PC-3 (cell line): ENCODE measurements at regions not wholly inside any gene's neighbourhood (a gene's known extent, or its start where the extent isn't known, plus 50 kb on each side); places are given as distances from the start of the nearest gene placed in this dataset.

Experiments used
- ATAC-seq: fragments of 200-7000 bp; cut with Tn5 transposase; 2 replicates; pipeline ENCODE4 v1.9.1; 2020; ENCODE audit warnings: mild to moderate bottlenecking, moderate library complexity
- BruUV-seq: library from RNA; stranded (reverse); fragments of 400-500 nt; replicated peaks from 2 replicates; lab custom pipeline; 2021; lab: Mats Ljungman, UMichigan
- CTCF ChIA-PET: fragments of 300-600 bp; sonication (Branson Sonifier 250); formaldehyde crosslinking; loops from one replicate; lab custom pipeline; 2022; ENCODE audit warnings: antibody characterized with exemption; lab: Charles Lee
- POLR2A ChIA-PET: fragments of 300-600 bp; sonication (Branson Sonifier 250); formaldehyde crosslinking; loops from one replicate; lab custom pipeline; 2022; ENCODE audit warnings: antibody characterized with exemption; ENCODE audit not compliant: unreplicated experiment; lab: Charles Lee
- DNase-seq: peaks from one replicate; pipeline ENCODE4 v3.0.0-alpha.2; 2015
- H2AFZ ChIP-seq: fragments of 300-600 bp; sonication (generic); 2 replicates; pipeline ENCODE4 v1.6.0; 2016; ENCODE audit warnings: antibody characterized with exemption, low read length
- H3F3A ChIP-seq: fragments of 300-600 bp; sonication (generic); one replicate; pipeline ENCODE4 v1.6.0; 2017; ENCODE audit warnings: antibody characterized with exemption, low read length, control low read depth, mild to moderate bottlenecking; ENCODE audit not compliant: unreplicated experiment
- H3K27ac ChIP-seq: fragments of 300-600 bp; sonication (generic); 2 replicates; pipeline ENCODE4 v1.5.1; 2016; ENCODE audit warnings: mild to moderate bottlenecking, low read length
- H3K27me3 ChIP-seq: fragments of 300-600 bp; sonication (generic); 2 replicates; pipeline ENCODE4 v1.6.1; 2016; ENCODE audit warnings: low read length, mixed read lengths
- H3K36me3 ChIP-seq: fragments of 300-600 bp; sonication (generic); 2 replicates; pipeline ENCODE4 v1.6.1; 2016; ENCODE audit warnings: low read depth, mixed run types, low read length, mixed read lengths
- H3K4me1 ChIP-seq: fragments of 300-600 bp; sonication (generic); 2 replicates; pipeline ENCODE4 v1.5.1; 2016; ENCODE audit warnings: low read length; ENCODE audit not compliant: insufficient read depth
- H3K4me2 ChIP-seq: fragments of 300-600 bp; sonication (generic); 2 replicates; pipeline ENCODE4 v1.6.0; 2016; ENCODE audit warnings: low read length
- H3K4me3 ChIP-seq: fragments of 300-600 bp; sonication (generic); 2 replicates; pipeline ENCODE4 v1.5.1; 2016; ENCODE audit warnings: mild to moderate bottlenecking, low read length, mixed read lengths
- H3K79me2 ChIP-seq: fragments of 300-600 bp; sonication (generic); 2 replicates; pipeline ENCODE4 v1.6.1; 2017; ENCODE audit warnings: low read length, mixed read lengths
- H3K9ac ChIP-seq: fragments of 300-600 bp; sonication (generic); 2 replicates; pipeline ENCODE4 v1.6.0; 2016; ENCODE audit warnings: mild to moderate bottlenecking, low read length
- H3K9me2 ChIP-seq: fragments of 300-600 bp; sonication (generic); replicated peaks from 2 replicates; pipeline ENCODE4 v1.6.1; 2016; ENCODE audit warnings: mixed run types, low read length, mixed read lengths
- H3K9me3 ChIP-seq: fragments of 300-600 bp; sonication (generic); 2 replicates; pipeline ENCODE4 v1.6.1; 2016; ENCODE audit warnings: low read length, mixed read lengths
- H4K20me1 ChIP-seq: fragments of 300-600 bp; sonication (generic); 2 replicates; pipeline ENCODE4 v1.6.1; 2016; ENCODE audit warnings: low read length, mixed read lengths
- CTCF ChIP-seq: fragments of 300-600 bp; sonication (generic); conservative IDR thresholded peaks from 2 replicates; pipeline ENCODE4 v1.5.1; 2017; ENCODE audit warnings: antibody characterized with exemption, low read depth, mild to moderate bottlenecking, low read length
- EZH2 ChIP-seq: fragments of 300-600 bp; sonication (generic); IDR thresholded peaks from one replicate; pipeline ENCODE4 v1.6.1; 2017; ENCODE audit warnings: antibody characterized with exemption, mild to moderate bottlenecking, low read length; ENCODE audit not compliant: unreplicated experiment
- EZH2phosphoT487 ChIP-seq: fragments of 300-600 bp; sonication (generic); IDR thresholded peaks from 2 replicates; pipeline ENCODE4 v1.6.1; 2018; ENCODE audit warnings: mild to moderate bottlenecking, antibody characterized with exemption, low read length, borderline replicate concordance
- intact Hi-C: fragments of 100-400 bp; cut with micrococcal nuclease; formaldehyde crosslinking; loops from 2 replicates; pipeline ENCODE4 v1.9.0; 2023

- H2AFZ ChIP-seq: no peak overlapping the region
- no peaks in the 10 kb centered on the region for H3F3A ChIP-seq
- H3K4me3 ChIP-seq: no peak overlapping the region
- ChIA-PET POLR2A (no interaction called here), CTCF (no interaction called here)
- DNase-seq: no peak
- intact Hi-C loops: no loop called here
- TF ChIP-seq EZH2phosphoT487: no peak
- TF ChIP-seq CTCF: no peak
- no peak for TF ChIP-seq EZH2
- no peaks in the 10 kb centered on the region for H3K27me3 ChIP-seq
- no peak for ATAC-seq
- no peak overlapping the region for H3K4me2 ChIP-seq
- no peaks in the 10 kb centered on the region for H4K20me1 ChIP-seq
- no peaks in the 10 kb centered on the region for H3K4me1 ChIP-seq
- no peaks in the 10 kb centered on the region for H3K79me2 ChIP-seq
- no peak overlapping the region for H3K27ac ChIP-seq
- no peaks in the 10 kb centered on the region for H3K9me3 ChIP-seq
- H3K9me2 ChIP-seq: no peaks in the 10 kb centered on the region
- no peak overlapping the region for H3K9ac ChIP-seq
- H3K36me3 ChIP-seq: no peaks in the 10 kb centered on the region; the same call in 1 of the 2 replicates
- no TSS peak for BruUV-seq
Observed at GRCh38 chr2:13751955-13752354, 880.6 kb upstream of the LRATD1 start.

- CTCF ChIA-PET: no interaction called here
- no peak overlapping the region for H3K4me2 ChIP-seq
- no peak overlapping the region for H3K27ac ChIP-seq
- no peaks in the 10 kb centered on the region for H3F3A ChIP-seq
- no peaks in the 10 kb centered on the region for H3K79me2 ChIP-seq
- intact Hi-C loops: no loop called here
- H4K20me1 ChIP-seq: no peaks in the 10 kb centered on the region
- H2AFZ ChIP-seq: no peak overlapping the region
- no peaks in the 10 kb centered on the region for H3K9me3 ChIP-seq
- H3K9me2 ChIP-seq: no peaks in the 10 kb centered on the region
- 0 out of 2 replicates have a peak, but pooled peaks cover 6% of the 10 kb centered on the region for H3K27me3 ChIP-seq
- no TSS peak for BruUV-seq
- TF ChIP-seq CTCF: no peak
- TF ChIP-seq EZH2: no peak
- TF ChIP-seq EZH2phosphoT487: no peak
- no peak for DNase-seq
- H3K4me1 ChIP-seq: no peaks in the 10 kb centered on the region
- H3K9ac ChIP-seq: no peak overlapping the region
- no peaks in the 10 kb centered on the region for H3K36me3 ChIP-seq
- POLR2A ChIA-PET: no interaction called here
- ATAC-seq: no peak
- H3K4me3 ChIP-seq: no peak overlapping the region
Observed at GRCh38 chr2:13758412-13758811, 874.1 kb upstream of the LRATD1 start.

- Histone ChIP-seq H3K9me2 (no peaks in the 10 kb centered on the region), H3K4me2 (no peak overlapping the region), H3K79me2 (no peaks in the 10 kb centered on the region), H4K20me1 (no peaks in the 10 kb centered on the region), H3K4me3 (no peak overlapping the region), H3K36me3 (no peaks in the 10 kb centered on the region), H3K27ac (no peak overlapping the region), H3K27me3 (no peaks in the 10 kb centered on the region), H3K9ac (no peak overlapping the region), H2AFZ (no peak overlapping the region), H3K9me3 (no peaks in the 10 kb centered on the region), H3F3A (no peaks in the 10 kb centered on the region), H3K4me1 (no peaks in the 10 kb centered on the region)
- intact Hi-C loops: no loop called here
- DNase-seq: no peak
- no peak for ATAC-seq
- ChIA-PET CTCF (no interaction called here), POLR2A (no interaction called here)
- no TSS peak for BruUV-seq
- TF ChIP-seq EZH2 (no peak), CTCF (no peak)
Observed at GRCh38 chr2:13768274-13768673, 864.2 kb upstream of the LRATD1 start.
